ENCODE measurements at regions not wholly inside any gene's neighbourhood (a gene's known extent, or its start where the extent isn't known, plus 50 kb on each side); places are given as distances from the start of the nearest gene placed in this dataset.

DNA sequence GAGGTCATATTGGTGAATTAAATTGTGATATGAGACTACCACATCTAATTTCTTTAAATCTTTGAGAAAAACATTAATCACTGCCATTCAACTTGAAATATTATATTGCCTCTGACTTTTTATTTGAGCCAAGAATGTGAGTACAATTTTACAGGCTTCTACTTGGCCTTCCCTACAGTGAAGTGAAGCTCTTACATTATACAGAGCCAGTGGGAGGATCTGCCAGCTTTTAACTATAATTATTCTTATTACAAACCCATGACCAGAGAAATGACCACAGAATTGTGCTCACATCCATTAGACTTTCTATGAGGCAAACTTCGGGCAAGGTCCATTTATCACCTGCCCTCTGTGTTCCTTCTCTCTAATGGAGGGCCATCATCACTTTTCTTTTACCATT, 114.2 kb downstream of the RERGL start:
- TF ChIP-seq, protein P1, sequence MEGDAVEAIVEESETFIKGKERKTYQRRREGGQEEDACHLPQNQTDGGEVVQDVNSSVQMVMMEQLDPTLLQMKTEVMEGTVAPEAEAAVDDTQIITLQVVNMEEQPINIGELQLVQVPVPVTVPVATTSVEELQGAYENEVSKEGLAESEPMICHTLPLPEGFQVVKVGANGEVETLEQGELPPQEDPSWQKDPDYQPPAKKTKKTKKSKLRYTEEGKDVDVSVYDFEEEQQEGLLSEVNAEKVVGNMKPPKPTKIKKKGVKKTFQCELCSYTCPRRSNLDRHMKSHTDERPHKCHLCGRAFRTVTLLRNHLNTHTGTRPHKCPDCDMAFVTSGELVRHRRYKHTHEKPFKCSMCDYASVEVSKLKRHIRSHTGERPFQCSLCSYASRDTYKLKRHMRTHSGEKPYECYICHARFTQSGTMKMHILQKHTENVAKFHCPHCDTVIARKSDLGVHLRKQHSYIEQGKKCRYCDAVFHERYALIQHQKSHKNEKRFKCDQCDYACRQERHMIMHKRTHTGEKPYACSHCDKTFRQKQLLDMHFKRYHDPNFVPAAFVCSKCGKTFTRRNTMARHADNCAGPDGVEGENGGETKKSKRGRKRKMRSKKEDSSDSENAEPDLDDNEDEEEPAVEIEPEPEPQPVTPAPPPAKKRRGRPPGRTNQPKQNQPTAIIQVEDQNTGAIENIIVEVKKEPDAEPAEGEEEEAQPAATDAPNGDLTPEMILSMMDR (IDR thresholded peaks at IDR 0.05), result no peak
- no peak for TF ChIP-seq POLR2A (IDR thresholded peaks at IDR 0.05)
- no peak for TF ChIP-seq POLR2AphosphoS5 (IDR thresholded peaks at IDR 0.05)
